ENCODE measurements at regions not wholly inside any gene's neighbourhood (a gene's known extent, or its start where the extent isn't known, plus 50 kb on each side); places are given as distances from the start of the nearest gene placed in this dataset.

GRCh38 chr7:120030876-120031275 is 242.1 kb upstream of the KCND2 start:
- TF ChIP-seq CTCF (IDR thresholded peaks at IDR 0.05; ENCODE audit: low read depth, low read length, poor library complexity, severe bottlenecking) (no peak), EZH2phosphoT487 (IDR thresholded peaks at IDR 0.05; ENCODE audit: borderline replicate concordance, low read length) (no peak)

Measured in DOHH2 (cell line).